Activated naive CD8-positive, alpha-beta T cell treated with anti-CD3 and anti-CD28 coated beads, Interleukin-2, amount 50 U/mL, for 16 hours (primary cell): ENCODE measurements at regions not wholly inside any gene's neighbourhood (a gene's known extent, or its start where the extent isn't known, plus 50 kb on each side); places are given as distances from the start of the nearest gene placed in this dataset.

Source experiments
- DNase-seq: peaks from one replicate; pipeline ENCODE4 v3.0.0-alpha.2; 2020; ENCODE audit warnings: low read depth, low spot score

DNA sequence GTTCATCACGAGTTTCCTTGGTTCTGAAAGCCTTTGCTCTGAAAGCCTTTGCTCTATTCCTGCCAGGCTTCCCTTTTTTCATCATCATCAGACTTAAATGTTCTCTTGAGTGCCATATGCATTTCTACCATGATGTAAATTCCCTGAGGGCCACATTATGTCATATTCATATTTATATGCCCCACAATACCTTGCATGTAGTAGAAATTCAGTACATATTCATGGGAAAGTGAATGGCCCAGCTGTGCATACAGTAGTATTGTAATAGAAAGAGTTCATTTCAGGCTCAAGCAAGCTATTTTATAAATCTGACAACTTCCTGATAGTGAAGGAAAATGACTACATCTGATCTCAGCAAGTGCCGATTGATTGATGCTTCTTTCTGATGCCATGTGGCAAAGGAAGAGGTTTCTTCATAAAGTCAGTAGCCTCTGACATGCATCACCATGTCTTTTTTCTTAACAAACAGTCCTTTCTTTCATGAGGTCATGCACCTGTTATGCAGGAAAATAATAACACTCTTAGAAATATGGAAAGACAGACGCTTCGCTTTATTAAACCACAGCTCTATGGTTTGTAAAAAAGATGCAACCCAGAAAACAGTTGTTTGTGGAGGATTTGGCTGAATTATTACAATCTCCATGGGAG is 308.7 kb downstream of the SAMD5 start:
- no peak for DNase-seq

DNA sequence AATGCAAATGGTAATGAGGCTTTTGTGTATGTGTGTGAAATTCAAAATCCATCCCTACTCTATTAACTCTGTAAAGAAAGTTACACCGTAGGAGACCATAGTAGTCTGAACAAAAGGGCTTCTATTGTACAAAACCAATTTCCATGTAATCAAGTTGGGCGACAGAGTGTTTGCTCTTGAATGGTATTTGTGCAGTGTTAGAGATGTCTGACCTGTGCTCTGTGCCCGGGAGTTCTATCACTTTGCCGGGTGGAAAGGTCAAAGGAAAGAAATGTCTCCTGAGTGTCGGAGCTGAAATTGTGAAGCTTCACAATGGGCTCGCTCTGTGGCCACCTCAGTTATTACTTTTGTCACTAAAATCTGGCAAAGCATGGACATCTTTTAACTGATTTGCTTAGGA is 312.0 kb downstream of the SAMD5 start:
- DNase-seq: no peak

DNA sequence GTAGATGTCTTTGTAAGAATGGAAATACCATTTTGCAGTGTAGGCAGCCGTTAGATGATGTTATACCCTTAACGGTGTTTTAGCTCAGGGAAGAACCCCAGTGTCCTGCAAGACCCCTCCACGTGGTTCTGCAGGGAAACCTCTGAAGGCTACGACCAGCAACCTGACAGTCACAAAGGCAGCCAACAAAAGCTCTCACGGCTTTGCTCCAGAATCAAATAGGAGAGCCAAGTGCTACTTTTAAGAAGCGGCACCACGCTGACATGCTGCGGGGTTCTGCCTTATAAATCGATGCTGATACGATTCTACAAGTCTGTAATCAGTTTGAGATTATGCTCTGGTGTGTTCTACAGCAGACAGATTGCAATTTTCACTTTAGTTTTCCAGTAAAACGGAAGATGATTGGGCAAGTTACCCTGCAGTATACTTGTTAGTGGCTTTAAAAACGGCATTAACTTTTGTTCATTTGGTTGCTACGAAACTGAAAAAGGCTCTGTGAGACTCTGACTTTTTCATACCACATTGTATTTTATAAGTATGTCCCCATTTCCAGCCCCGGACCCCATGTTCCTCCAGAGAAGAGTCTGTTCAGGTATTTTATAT is 312.9 kb downstream of the SAMD5 start:
- DNase-seq: no peak

DNA sequence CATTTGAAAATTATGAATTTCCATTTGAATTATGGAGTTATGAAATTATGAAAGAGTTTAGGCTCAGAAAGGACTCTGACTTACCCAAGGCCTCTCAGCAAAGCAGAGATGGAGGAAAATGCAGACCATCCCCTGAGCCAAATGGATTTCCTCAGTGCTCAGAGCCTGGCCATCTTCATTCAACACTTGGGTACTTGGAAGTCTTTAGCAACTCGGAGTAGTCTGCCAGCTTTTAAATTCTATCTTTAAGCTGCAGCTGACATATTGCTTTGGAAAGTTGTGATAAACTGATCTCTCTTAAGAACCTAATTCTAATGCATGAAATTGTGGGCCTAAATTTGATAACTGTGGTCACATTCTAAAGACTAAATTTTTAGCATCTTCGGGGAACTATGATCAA is 315.4 kb downstream of the SAMD5 start:
- DNase-seq: no peak

DNA sequence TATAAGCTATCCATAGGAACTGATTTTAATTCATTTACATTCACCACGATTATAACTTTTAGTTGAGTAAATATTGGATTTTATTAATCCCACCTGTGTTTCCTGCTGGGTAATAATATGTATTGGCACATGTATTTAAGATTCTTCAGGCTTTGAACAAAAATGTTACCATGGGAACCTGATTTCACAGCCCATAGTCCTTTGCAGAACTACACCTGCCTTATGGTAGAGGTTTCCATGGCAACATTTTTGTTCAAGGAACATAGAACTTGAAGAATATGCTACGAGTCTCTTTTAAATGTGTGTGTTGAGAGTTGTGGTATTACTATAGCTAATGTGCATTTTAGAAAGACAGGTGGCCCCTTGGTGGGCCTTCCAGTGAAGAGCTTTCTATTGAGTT is 317.4 kb downstream of the SAMD5 start:
- DNase-seq: no peak

DNA sequence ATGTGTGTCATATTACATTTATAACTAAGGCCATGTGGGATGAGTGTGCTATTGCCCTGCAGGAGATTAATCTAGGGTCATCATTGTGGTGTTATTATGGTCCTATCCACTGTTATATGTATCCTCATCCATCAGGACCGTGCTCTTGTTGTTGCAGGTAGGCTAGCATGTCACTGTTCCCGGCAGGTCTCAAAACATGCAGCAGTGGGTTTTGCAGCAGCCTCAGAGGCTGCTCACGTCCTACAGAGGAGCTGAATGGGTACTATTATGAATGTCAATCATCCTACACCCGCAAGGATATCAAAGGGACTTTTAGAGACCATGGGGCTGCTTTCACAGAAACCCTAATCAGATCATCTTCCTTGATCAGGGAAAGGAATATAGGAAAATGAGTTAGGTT is 318.2 kb downstream of the SAMD5 start:
- DNase-seq: no peak

DNA sequence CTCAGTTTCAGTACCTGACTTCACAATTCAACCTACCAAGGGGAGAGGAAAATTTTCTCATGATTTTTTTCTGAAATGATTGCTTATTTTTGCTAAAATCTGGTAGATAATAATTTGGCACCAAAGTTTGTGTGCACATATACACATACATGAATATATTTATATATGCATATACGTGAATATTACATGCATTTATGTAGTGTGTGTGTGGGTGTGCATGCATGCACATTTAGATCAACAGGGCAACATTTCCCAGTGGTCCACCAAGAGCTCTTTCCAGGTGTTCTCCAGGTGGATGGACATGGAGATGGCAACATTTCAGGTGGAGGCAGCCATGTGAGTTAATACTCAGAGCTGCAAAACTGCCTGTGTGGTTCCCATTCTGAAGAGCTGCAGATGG is 320.9 kb downstream of the SAMD5 start:
- no peak for DNase-seq

DNA sequence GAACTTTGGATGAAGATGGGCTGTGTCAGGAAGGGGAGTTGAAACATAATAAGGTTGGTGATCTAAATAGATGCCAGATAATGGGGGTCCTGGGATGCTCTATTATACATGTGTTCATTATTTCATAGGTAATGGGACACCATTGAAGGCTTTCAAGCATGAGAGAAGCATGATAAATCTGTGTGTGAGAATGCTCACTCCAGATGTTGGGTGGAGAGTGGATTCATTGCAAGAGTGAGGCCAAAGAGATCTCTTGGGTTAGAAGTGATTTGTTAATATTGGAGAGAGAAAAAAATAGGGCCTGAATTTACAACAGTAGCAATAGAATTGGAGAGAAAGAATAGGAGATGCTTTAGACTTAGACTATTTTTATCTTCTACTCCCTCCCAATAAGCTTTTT is 321.3 kb downstream of the SAMD5 start:
- no peak for DNase-seq

DNA sequence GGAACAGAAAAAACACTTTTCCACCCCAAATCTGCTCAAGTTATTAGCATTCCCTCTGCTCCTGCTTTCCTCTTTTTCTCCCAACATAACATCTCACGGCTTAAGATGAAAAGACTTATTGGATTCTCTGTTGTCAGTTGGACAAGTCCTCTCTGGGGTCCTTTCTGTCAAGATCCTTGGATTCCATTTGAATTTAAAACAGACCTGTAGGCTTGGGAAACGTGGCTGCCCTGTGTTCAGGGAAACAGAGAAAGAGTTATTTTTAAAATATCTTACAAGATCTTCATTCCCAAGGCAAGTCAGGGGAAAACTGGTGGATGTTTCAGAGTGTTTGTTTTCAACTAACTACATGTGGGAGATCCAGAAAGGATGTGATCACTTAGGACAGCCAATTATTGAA is 322.9 kb downstream of the SAMD5 start:
- no peak for DNase-seq

DNA sequence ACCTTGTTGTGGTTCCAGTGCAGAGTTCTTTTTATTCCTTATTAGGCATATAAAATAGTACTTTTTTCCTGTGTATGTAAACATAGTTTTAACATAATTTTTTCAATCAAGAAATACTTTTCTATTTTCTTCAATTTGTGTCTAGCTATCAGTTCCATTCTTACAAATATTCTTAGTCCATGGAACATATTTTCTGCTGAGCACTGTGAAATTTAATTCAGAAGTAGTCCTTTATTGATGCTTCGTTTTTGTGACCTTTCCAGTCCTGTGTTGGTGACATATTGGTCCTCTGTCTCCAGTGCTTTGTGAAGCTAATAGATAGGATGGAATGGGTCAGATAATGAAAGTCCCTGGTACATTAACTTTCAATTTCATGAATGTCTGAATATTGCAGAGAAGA is 325.1 kb downstream of the SAMD5 start:
- no peak for DNase-seq

DNA sequence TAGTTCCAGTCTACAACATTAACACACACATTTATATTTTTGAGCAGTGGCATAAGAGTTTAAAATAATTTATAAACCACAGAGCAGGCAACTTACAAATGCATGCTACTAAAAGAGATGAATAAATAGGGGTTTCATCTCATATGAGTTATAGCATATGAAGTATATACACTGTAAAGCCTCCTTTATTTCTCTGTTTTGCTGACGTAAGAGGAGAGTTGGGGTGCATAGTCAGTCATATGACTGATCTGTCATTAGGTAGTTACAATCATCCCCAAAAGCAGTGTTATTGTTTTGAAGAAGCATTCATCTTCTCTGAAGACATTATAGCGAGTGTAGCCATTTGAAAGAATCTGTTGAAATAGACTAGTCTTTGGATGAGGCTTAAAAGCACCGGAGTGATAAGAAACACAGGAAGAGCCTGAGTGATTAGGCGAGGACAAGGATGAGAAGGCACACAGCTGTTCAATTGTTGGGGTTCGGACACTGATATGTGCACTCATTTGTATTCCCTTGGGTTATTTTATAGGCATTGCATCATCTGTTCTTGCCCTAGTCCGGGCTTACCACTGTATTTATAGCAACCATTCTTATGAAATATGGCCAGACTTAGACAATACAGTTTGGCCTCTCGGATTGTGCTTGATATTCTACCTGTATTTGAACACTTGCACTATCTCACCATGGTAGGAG is 325.7 kb downstream of the SAMD5 start:
- DNase-seq: no peak

DNA sequence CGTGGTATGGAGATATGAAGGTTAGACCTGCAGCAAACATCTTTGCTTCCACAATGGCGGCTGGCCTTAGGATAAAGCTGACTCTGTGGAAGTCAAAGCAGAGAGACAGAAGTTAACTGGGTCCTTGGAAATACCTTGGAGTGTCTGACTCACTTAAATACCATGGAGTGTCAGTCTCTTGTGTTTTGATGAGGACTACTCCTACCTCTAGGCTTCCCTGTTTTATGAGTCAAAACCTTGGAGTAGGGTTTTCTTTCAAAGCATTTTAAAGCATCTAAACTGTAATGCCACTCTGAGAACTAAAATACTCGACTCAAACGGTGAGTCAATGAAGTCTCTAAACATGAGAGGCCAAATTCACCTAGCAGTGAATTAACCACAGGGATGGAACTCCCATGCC is 329.1 kb downstream of the SAMD5 start:
- no peak for DNase-seq

DNA sequence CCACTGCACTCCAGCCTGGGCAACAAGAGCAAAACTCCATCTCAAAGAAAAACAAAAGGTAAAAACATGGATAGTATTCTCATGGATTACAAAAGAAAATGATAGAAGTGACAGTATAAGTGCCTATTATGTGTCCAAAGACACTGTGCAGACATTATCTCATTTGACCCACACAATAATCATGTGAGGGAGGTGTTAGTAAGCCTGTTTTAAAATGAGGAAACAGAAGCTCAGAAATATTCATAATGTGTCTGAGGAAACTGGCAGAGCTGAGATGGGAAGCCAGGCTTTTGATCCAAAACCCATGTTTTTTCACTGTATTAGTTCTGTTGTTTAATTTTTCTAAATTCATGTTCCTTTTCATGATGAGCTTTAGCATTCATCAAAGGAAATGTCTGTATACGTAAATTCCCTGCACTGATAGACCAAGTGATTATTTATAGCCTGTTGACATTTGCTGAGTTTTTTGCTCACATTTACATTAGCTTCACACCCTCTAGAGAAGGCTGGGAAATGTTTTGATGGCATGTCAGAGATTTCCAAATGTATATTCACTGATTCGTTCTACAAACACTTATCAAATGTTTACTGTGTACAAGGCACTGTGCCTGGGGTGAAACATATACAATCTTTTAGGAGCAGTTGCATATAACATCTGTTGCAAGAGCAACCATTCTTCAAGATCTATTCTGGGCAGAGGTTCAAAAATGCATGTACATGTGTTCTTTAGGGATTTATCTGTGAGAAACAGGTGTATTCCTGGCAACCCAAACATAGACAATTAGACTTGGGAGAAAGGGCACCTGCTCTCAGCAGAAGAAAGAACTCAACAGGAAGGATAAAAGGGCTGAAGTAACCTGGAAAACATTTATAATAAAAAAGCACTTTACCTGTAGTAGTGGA is 331.5 kb downstream of the SAMD5 start:
- no peak for DNase-seq

DNA sequence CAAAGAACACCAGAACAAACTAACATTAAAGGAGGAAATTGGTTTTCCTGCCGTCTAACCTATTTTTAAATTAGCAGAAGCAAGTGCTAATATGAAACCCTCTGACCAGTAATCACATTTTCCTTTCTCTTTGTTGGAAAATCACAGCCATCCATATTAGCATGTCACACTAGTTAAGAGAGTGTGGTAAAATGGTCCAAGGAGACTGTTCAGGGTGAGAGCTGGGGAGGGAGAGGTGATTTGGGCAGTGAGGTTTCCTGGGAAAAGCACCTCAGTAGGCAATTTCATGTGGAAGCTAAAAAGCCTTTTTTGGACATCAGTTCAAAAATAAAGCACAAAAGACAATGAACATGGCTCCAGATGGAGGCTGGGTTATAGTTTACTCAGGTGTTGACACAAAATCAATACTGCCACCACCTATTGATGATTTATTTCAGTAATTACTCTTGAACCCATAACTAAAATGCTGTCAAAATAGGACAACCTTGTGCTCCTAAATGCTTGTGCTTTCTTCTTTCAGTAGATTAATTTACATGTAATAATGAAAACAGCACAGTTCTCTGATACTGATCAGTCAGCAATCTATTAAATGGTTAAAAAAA is 333.2 kb downstream of the SAMD5 start:
- DNase-seq: no peak

DNA sequence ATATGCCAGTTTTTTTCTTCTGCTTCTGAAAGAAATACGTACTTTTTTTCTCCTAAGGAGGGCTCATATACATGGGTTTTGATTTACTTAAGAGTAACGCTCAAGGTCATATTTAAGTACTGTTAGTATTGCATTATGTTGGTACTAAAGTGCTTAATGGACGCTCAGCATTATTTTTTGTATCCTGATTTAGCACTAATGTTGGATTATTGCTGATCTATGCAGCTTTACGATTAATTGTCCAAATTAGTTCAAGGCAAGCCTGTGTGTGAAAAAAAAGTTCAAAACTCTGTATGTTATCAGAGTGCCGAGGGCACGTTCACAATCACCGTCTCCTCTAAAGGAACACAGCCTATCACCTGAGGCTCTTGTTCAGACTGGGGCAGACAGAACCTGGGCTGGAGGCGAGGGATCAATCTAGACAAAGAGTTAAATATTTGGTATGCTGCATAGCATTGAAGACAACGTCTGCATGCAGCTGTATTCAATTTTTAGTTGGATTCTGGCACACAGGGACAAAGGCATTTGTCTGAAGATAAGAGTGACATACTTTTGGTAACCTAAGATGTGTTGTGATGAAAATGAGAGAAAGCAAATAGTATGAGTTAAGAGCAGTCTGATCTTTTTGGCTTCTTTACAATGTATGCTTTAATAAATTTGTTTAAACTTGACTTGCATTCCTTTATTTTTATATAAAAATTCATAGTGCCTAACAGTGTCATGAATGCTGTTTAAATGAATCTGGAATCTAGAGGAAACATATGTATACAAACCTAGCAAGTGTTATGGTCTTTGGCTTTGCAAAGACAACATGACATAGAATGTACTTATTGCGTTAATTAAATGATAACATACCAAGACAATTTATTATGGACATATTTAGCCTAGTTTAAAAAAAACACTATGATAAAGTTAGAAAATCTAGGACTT is 341.2 kb downstream of the SAMD5 start:
- no peak for DNase-seq

DNA sequence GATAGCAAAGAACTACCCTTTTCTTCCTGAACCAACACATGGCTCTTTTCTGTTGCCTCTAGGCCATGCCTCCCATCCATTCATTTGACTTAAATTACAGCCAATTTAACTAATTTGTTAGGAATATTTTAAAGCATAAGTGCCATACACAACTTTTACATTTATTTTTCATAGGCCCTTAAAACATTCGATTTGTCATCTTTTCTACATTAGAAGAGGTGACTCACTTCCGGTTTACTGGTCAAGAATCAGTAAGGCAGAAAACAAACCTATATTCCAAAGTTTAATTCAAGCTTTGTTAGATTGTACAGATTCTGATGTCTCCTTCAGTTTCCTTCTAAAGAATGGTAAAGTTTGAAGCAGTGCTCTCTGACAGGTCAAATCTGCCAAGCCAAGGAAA is 344.3 kb downstream of the SAMD5 start:
- no peak for DNase-seq

DNA sequence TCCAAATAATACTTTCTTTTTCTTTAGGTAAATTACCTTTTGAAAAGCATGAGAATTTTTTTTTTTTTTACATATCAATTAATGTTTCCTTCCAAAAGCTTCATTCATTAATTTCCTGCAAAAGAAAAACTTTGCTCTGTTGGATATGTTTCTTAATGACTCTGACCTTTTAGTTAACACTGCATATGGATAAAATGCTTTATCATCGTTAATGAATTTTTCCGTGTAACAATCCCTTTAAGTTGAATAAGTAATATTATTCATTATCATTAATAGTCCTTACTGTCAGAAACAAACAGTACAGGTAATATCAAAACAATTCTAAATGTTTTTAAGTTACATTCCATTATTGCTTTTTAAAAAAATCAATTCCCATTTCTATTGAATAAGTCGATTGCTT is 345.1 kb downstream of the SAMD5 start:
- DNase-seq: no peak

DNA sequence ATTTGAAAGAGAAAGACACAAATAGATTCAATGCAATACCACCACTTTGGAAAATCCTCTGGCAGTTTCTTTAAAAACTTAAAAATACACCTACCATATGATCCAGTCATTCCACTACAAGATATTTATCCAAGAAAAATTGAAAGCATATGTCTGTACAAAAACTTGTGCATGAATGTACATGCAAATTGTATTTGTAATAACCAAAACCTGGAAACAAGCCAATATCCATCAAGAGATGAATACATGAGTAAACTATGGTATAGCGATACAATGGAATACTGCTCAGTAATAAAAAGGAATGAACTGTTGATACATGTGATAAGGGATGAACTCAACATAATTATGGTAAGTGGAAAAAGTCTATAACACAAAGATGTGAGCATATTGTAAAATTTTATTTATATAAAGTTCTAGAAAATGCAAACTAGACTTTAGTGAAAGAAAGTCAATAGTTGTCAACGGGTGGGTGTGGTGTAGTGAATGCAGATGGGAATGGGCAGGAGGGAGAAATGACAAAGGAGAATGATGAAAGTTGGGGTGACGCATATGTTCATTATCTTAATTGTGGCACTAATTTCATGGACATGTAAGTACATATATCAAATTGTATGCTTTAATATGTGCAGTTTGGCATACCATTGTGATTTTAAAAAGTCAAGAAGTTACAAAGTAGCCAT is 347.5 kb downstream of the SAMD5 start:
- DNase-seq: no peak

DNA sequence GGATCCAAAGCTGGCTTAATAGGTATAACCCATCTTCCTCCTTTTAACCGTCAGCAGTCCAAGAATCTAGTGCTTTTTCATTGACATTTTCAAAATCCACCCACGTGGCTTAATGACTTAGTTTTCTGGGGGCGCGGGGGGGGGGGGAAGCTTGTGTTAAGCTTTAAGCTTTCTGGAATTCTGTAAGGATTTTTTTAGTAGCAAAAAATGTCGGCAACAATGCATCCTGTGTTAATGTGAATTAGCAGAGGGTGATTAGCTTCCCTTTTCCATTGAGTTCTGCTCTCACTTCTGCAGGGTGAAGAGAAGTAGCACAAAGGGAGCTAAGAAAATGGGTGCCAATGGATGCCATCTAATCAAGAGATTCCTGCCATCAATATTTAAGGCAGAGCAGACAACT is 348.2 kb downstream of the SAMD5 start:
- DNase-seq: no peak

DNA sequence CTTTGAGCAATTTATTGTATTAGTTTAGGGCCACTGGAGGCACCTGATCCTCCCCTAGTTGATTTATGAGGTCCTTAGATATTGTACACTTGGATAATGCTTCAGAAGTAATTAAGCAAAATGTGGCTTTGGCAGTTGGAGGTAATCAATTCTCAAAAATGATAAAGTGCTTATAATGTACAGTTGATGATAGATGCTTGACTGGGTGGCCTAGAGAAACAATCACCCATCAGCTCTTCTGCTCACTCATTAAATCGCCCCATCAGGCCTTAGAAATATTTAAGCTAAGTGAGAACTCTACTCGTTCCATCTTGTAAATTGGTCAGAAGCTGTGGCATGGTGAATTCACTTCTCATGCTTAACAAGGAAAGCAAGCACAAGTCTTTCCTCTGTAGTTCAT is 349.9 kb downstream of the SAMD5 start:
- no peak for DNase-seq
